ENCODE measurements at regions not wholly inside any gene's neighbourhood (a gene's known extent, or its start where the extent isn't known, plus 50 kb on each side); places are given as distances from the start of the nearest gene placed in this dataset.

DNA sequence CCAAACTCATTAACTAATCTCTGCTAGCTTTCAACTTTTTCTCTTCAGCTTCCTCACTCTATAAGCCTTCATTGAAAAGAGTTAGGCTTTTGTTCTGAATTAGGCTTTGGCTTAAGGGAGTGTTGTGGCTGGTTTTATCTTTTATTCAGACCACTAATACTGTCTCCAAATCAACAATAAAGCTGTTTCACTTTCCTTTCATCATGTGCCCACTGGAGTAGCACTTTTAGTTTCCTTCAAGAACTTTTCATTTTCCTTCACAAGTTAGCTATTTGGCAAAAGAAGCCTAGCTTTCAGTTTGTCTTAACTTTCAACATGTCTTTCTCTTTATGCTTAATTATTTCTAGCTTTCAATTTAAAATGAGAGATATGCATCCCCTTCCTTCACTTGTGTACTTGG is 271.7 kb upstream of the FSIP2 start:
- TF ChIP-seq POLR2A (IDR thresholded peaks at IDR 0.05; ENCODE audit: low read length) (no peak), GATA1 (IDR thresholded peaks at IDR 0.05; ENCODE audit: low read depth, low read length) (no peak)
